Ishikawa (cell line): ENCODE measurements at regions not wholly inside any gene's neighbourhood (a gene's known extent, or its start where the extent isn't known, plus 50 kb on each side); places are given as distances from the start of the nearest gene placed in this dataset.

Experiments
- CREB1 ChIP-seq: IDR thresholded peaks from 2 replicates; pipeline ENCODE4 v1.6.1; 2012; ENCODE audit warnings: low read depth
- EP300 ChIP-seq: IDR thresholded peaks from 2 replicates; pipeline ENCODE4 v1.6.1; 2012; ENCODE audit warnings: borderline replicate concordance
- MAX ChIP-seq: IDR thresholded peaks from 2 replicates; pipeline ENCODE4 v1.6.1; 2012
- NFIC ChIP-seq: IDR thresholded peaks from 2 replicates; pipeline ENCODE4 v1.6.1; 2012
- RAD21 ChIP-seq: IDR thresholded peaks from 2 replicates; pipeline ENCODE4 v1.6.1; 2012; ENCODE audit warnings: low read depth
- REST ChIP-seq: IDR thresholded peaks from 2 replicates; pipeline ENCODE4 v1.6.1; 2012; ENCODE audit warnings: low read depth, mild to moderate bottlenecking

GRCh38 chr10:50990568-50991455, 83.5 kb upstream of the PRKG1 start:
- no peak for TF ChIP-seq RAD21
- TF ChIP-seq EP300 = no peak
- TF ChIP-seq REST = no peak
- TF ChIP-seq NFIC = no peak
- TF ChIP-seq MAX = no peak
- no peak for TF ChIP-seq CREB1
